Retinal pigment epithelial cell (primary cell): ENCODE measurements at regions not wholly inside any gene's neighbourhood (a gene's known extent, or its start where the extent isn't known, plus 50 kb on each side); places are given as distances from the start of the nearest gene placed in this dataset.

Source experiments
- DNase-seq: peaks from one replicate; pipeline ENCODE4 v3.0.0-alpha.2; 2010; ENCODE audit warnings: low read depth
- H3K4me3 ChIP-seq: 2 replicates; pipeline ENCODE4 v1.5.1; 2011; ENCODE audit warnings: mild to moderate bottlenecking, low read length, control low read depth, moderate library complexity
- CTCF ChIP-seq: conservative IDR thresholded peaks from 2 replicates; pipeline ENCODE4 v1.5.1; 2011; ENCODE audit warnings: low read depth, low read length, control low read depth, inconsistent platforms

GRCh38 chr14:85293612-85294234, 236.2 kb upstream of the FLRT2 start:
- DNase-seq, result no peak
- TF ChIP-seq CTCF, result no peak

GRCh38 chr14:85295318-85295717, 234.6 kb upstream of the FLRT2 start:
- no peak overlapping the region for H3K4me3 ChIP-seq
- no peak for DNase-seq
- no peak for TF ChIP-seq CTCF

More at GRCh38 chr14:85293612-85294234, 236.2 kb upstream of the FLRT2 start:
- H3K4me3 ChIP-seq, result no peak overlapping the region

- no peak overlapping the region for H3K4me3 ChIP-seq
- no peak for DNase-seq
- TF ChIP-seq CTCF, result no peak
Observed at GRCh38 chr14:85296456-85297210, 233.3 kb upstream of the FLRT2 start.

- no peak for TF ChIP-seq CTCF
- H3K4me3 ChIP-seq, result no peak overlapping the region
- DNase-seq, result no peak
Observed at GRCh38 chr14:85300107-85300506, 229.8 kb upstream of the FLRT2 start.

GRCh38 chr14:85301506-85301905, 228.4 kb upstream of the FLRT2 start:
- H3K4me3 ChIP-seq, result no peak overlapping the region
- TF ChIP-seq CTCF, result no peak
- no peak for DNase-seq

GRCh38 chr14:85306024-85306423, 223.9 kb upstream of the FLRT2 start:
- no peak for TF ChIP-seq CTCF
- no peak for DNase-seq
- no peak overlapping the region for H3K4me3 ChIP-seq

- DNase-seq, result no peak
- no peak overlapping the region for H3K4me3 ChIP-seq
- TF ChIP-seq CTCF, result no peak
Observed at GRCh38 chr14:85308531-85309300, 221.2 kb upstream of the FLRT2 start.
